Left hindlimb (tissue), 1 donor: ENCODE measurements at regions not wholly inside any gene's neighbourhood (a gene's known extent, or its start where the extent isn't known, plus 50 kb on each side); places are given as distances from the start of the nearest gene placed in this dataset.
"Not testable (repeated sequence)": the region's sequence is repeated elsewhere in the genome, so short reads cannot be mapped to it uniquely, and the experiment has no call there.

ENCODE experiments used
- DNase-seq: peaks from one replicate; pipeline ENCODE4 v3.0.0-alpha.2; 2018

- DNase-seq = no peak
Measured at GRCh38 chr6:19158586-19158985, 678.6 kb upstream of the ID4 start.

GRCh38 chr6:19159089-19159488 is 678.1 kb upstream of the ID4 start:
- DNase-seq = no peak

- no peak for DNase-seq
Measured at GRCh38 chr6:19159561-19159960, 677.6 kb upstream of the ID4 start.

GRCh38 chr6:19160081-19160730 is 677.0 kb upstream of the ID4 start:
- no peak for DNase-seq

GRCh38 chr6:19167251-19167650 is 669.9 kb upstream of the ID4 start:
- no peak for DNase-seq

- no peak for DNase-seq
Measured at GRCh38 chr6:19169366-19169765, 667.8 kb upstream of the ID4 start.

- peak; percentile 26 for DNase-seq
Measured at GRCh38 chr6:19175023-19175422, 662.1 kb upstream of the ID4 start.

GRCh38 chr6:19180348-19181072 is 656.7 kb upstream of the ID4 start:
- peak; percentile 76 for DNase-seq

GRCh38 chr6:19181211-19181610 is 656.0 kb upstream of the ID4 start:
- DNase-seq = no peak

GRCh38 chr6:19193624-19194023 is 643.5 kb upstream of the ID4 start:
- DNase-seq = no peak

- no peak for DNase-seq
Measured at GRCh38 chr6:19204445-19204844, 632.7 kb upstream of the ID4 start.

- no peak for DNase-seq
Measured at GRCh38 chr6:19205076-19205475, 632.1 kb upstream of the ID4 start.

GRCh38 chr6:19209202-19209601 is 628.0 kb upstream of the ID4 start:
- no peak for DNase-seq

GRCh38 chr6:19210849-19211590 is 626.1 kb upstream of the ID4 start:
- no peak for DNase-seq

GRCh38 chr6:19214231-19214630 is 622.9 kb upstream of the ID4 start:
- no peak for DNase-seq

- no peak for DNase-seq
Measured at GRCh38 chr6:19219931-19220330, 617.2 kb upstream of the ID4 start.

- DNase-seq = no peak
Measured at GRCh38 chr6:19231878-19232561, 605.1 kb upstream of the ID4 start.

- no peak for DNase-seq
Measured at GRCh38 chr6:19245656-19246055, 591.5 kb upstream of the ID4 start.

- not testable (repeated sequence) for DNase-seq
Measured at GRCh38 chr6:19247181-19247580, 590.0 kb upstream of the ID4 start.

GRCh38 chr6:19256123-19256522 is 581.0 kb upstream of the ID4 start:
- DNase-seq = not testable (repeated sequence)

GRCh38 chr6:19261642-19262041 is 575.5 kb upstream of the ID4 start:
- no peak for DNase-seq

GRCh38 chr6:19268117-19268516 is 569.1 kb upstream of the ID4 start:
- no peak for DNase-seq

GRCh38 chr6:19268718-19269117 is 568.5 kb upstream of the ID4 start:
- no peak for DNase-seq
